ENCODE measurements at regions not wholly inside any gene's neighbourhood (a gene's known extent, or its start where the extent isn't known, plus 50 kb on each side); places are given as distances from the start of the nearest gene placed in this dataset.

GRCh38 chr15:62421289-62421688 lies 256.2 kb upstream of the C2CD4B start:
- TF ChIP-seq, protein P1, sequence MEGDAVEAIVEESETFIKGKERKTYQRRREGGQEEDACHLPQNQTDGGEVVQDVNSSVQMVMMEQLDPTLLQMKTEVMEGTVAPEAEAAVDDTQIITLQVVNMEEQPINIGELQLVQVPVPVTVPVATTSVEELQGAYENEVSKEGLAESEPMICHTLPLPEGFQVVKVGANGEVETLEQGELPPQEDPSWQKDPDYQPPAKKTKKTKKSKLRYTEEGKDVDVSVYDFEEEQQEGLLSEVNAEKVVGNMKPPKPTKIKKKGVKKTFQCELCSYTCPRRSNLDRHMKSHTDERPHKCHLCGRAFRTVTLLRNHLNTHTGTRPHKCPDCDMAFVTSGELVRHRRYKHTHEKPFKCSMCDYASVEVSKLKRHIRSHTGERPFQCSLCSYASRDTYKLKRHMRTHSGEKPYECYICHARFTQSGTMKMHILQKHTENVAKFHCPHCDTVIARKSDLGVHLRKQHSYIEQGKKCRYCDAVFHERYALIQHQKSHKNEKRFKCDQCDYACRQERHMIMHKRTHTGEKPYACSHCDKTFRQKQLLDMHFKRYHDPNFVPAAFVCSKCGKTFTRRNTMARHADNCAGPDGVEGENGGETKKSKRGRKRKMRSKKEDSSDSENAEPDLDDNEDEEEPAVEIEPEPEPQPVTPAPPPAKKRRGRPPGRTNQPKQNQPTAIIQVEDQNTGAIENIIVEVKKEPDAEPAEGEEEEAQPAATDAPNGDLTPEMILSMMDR (IDR thresholded peaks at IDR 0.05 in 8 of 11, conservative IDR thresholded peaks at IDR 0.05 in 3 of 11), result no peak
- TF ChIP-seq POLR2A (IDR thresholded peaks at IDR 0.05), result no peak
